ENCODE measurements at regions not wholly inside any gene's neighbourhood (a gene's known extent, or its start where the extent isn't known, plus 50 kb on each side); places are given as distances from the start of the nearest gene placed in this dataset.

- H2AFZ ChIP-seq (ENCODE audit: low read length): no peak overlapping the region
- no peak overlapping the region for H3K4me2 ChIP-seq (ENCODE audit: insufficient read depth, low read length)
- H4K20me1 ChIP-seq (ENCODE audit: insufficient read depth, low read length): no peaks in the 10 kb centered on the region
- H3K27ac ChIP-seq (ENCODE audit: low read depth, low read length): no peak overlapping the region
- no peak overlapping the region for H3K4me3 ChIP-seq (ENCODE audit: insufficient read depth, low read length)
- no peaks in the 10 kb centered on the region for H3K36me3 ChIP-seq (ENCODE audit: insufficient read depth, low read length)
- H3K79me2 ChIP-seq (ENCODE audit: insufficient read depth, low read length): no peaks in the 10 kb centered on the region
- no peaks in the 10 kb centered on the region for H3K4me1 ChIP-seq (ENCODE audit: insufficient read depth, low read length)
- TF ChIP-seq, protein P1, sequence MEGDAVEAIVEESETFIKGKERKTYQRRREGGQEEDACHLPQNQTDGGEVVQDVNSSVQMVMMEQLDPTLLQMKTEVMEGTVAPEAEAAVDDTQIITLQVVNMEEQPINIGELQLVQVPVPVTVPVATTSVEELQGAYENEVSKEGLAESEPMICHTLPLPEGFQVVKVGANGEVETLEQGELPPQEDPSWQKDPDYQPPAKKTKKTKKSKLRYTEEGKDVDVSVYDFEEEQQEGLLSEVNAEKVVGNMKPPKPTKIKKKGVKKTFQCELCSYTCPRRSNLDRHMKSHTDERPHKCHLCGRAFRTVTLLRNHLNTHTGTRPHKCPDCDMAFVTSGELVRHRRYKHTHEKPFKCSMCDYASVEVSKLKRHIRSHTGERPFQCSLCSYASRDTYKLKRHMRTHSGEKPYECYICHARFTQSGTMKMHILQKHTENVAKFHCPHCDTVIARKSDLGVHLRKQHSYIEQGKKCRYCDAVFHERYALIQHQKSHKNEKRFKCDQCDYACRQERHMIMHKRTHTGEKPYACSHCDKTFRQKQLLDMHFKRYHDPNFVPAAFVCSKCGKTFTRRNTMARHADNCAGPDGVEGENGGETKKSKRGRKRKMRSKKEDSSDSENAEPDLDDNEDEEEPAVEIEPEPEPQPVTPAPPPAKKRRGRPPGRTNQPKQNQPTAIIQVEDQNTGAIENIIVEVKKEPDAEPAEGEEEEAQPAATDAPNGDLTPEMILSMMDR (IDR thresholded peaks at IDR 0.05; ENCODE audit: extremely low read depth, low read depth, low read length): no peak
- no peaks in the 10 kb centered on the region for H3K27me3 ChIP-seq (ENCODE audit: insufficient read depth, low read length)
- no peak for DNase-seq (ENCODE audit: insufficient read length, low spot score, missing footprints)
- H3K9me3 ChIP-seq (ENCODE audit: low read depth, low read length): no peaks in the 10 kb centered on the region
Measured at GRCh38 chr19:28880735-28881401, 332.1 kb downstream of the UQCRFS1 start.

DNA sequence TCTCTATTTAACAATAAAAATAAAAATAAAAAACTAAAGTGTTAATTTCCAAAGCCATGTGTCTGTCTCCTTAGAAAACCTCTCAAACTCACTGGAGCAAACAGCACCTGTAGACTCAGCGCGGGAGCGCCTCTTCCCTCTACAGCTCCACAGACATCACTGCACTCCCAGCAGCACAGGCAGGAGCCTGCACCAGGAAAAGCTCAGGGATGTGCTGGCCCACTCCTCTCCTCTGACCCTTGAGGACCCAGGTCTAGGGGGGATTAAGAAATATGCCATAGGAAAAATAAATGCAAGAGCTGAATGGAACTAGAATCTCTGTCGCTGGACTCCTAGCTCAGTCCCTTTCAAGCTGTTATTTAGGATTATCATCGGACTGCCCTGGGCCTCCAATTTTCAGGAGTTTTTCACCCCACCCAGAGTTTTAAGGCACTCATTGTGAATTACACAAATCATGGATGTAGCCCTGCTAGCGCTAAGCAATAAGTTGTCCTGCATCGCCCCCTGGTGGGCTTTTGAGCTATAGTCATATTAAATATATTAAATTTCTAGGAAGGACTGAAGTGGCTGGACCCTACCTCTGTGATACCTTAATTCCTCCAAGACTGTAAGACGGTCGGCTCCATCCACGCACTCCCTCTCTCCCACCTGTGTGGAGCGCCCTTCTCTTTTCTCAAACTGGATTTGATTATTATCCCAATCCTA is 333.9 kb downstream of the UQCRFS1 start:
- H2AFZ ChIP-seq (ENCODE audit: low read length): no peak overlapping the region
- H3K9me3 ChIP-seq (ENCODE audit: low read depth, low read length): no peaks in the 10 kb centered on the region
- peak; percentile 89 for DNase-seq (ENCODE audit: insufficient read length, low spot score, missing footprints)
- no peaks in the 10 kb centered on the region for H3K36me3 ChIP-seq (ENCODE audit: insufficient read depth, low read length)
- H3K4me3 ChIP-seq (ENCODE audit: insufficient read depth, low read length): no peak overlapping the region
- H3K4me1 ChIP-seq (ENCODE audit: insufficient read depth, low read length): no peaks in the 10 kb centered on the region
- no peaks in the 10 kb centered on the region for H4K20me1 ChIP-seq (ENCODE audit: insufficient read depth, low read length)
- TF ChIP-seq, protein P1 (IDR thresholded peaks at IDR 0.05; ENCODE audit: extremely low read depth, low read depth, low read length): peak; percentile 63
- H3K4me2 ChIP-seq (ENCODE audit: insufficient read depth, low read length): no peak overlapping the region
- no peak overlapping the region for H3K27ac ChIP-seq (ENCODE audit: low read depth, low read length)
- H3K79me2 ChIP-seq (ENCODE audit: insufficient read depth, low read length): no peaks in the 10 kb centered on the region
- no peaks in the 10 kb centered on the region for H3K27me3 ChIP-seq (ENCODE audit: insufficient read depth, low read length)

DNA sequence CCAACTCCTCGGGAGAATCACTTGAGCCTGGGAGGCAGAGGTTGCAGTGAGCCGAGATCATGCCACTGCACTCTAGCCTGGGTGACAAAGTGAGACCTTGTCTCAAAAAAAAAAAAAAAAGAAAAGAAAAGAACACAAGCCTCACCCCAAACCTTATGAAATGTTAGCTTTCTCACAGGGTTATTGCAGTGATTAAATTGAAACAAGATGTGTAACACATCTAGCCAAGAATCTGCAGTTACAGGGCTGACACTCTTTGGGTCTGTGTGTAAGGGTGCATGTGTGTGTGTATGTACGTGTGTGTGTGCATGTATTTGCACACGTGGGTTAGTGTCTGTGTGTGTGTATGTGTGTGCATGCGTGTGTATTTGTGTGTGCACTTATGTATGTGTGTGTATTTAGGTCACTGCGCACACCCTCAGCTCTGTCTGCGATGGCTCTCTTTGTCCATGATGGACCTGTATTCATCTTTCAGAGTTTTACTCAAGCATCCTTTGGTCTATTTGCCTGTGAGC is 336.3 kb downstream of the UQCRFS1 start:
- H3K27me3 ChIP-seq (ENCODE audit: insufficient read depth, low read length): no peaks in the 10 kb centered on the region
- no peaks in the 10 kb centered on the region for H4K20me1 ChIP-seq (ENCODE audit: insufficient read depth, low read length)
- TF ChIP-seq, protein P1 (IDR thresholded peaks at IDR 0.05; ENCODE audit: extremely low read depth, low read depth, low read length): no peak
- H3K36me3 ChIP-seq (ENCODE audit: insufficient read depth, low read length): no peaks in the 10 kb centered on the region
- H3K4me1 ChIP-seq (ENCODE audit: insufficient read depth, low read length): no peaks in the 10 kb centered on the region
- H3K4me3 ChIP-seq (ENCODE audit: insufficient read depth, low read length): no peak overlapping the region
- H3K27ac ChIP-seq (ENCODE audit: low read depth, low read length): no peak overlapping the region
- H3K4me2 ChIP-seq (ENCODE audit: insufficient read depth, low read length): no peak overlapping the region
- H3K9me3 ChIP-seq (ENCODE audit: low read depth, low read length): no peaks in the 10 kb centered on the region
- no peak overlapping the region for H2AFZ ChIP-seq (ENCODE audit: low read length)
- no peak for DNase-seq (ENCODE audit: insufficient read length, low spot score, missing footprints)
- H3K79me2 ChIP-seq (ENCODE audit: insufficient read depth, low read length): no peaks in the 10 kb centered on the region

- Histone ChIP-seq H3K4me3 (ENCODE audit: insufficient read depth, low read length) (no peak overlapping the region), H3K79me2 (ENCODE audit: insufficient read depth, low read length) (no peaks in the 10 kb centered on the region), H3K4me1 (ENCODE audit: insufficient read depth, low read length) (no peaks in the 10 kb centered on the region), H3K4me2 (ENCODE audit: insufficient read depth, low read length) (no peak overlapping the region), H4K20me1 (ENCODE audit: insufficient read depth, low read length) (no peaks in the 10 kb centered on the region), H3K9me3 (ENCODE audit: low read depth, low read length) (no peaks in the 10 kb centered on the region), H3K27ac (ENCODE audit: low read depth, low read length) (no peak overlapping the region), H2AFZ (ENCODE audit: low read length) (no peak overlapping the region), H3K36me3 (ENCODE audit: insufficient read depth, low read length) (no peaks in the 10 kb centered on the region), H3K27me3 (ENCODE audit: insufficient read depth, low read length) (no peaks in the 10 kb centered on the region)
- TF ChIP-seq, protein P1 (IDR thresholded peaks at IDR 0.05; ENCODE audit: extremely low read depth, low read depth, low read length): no peak
- no peak for DNase-seq (ENCODE audit: insufficient read length, low spot score, missing footprints)
Measured at GRCh38 chr19:28874742-28875141, 338.2 kb downstream of the UQCRFS1 start.

Measured in osteoblast (primary cell).